HG03175 (cell line): ENCODE measurements at regions not wholly inside any gene's neighbourhood (a gene's known extent, or its start where the extent isn't known, plus 50 kb on each side); places are given as distances from the start of the nearest gene placed in this dataset.
"Not testable (repeated sequence)": the region's sequence is repeated elsewhere in the genome, so short reads cannot be mapped to it uniquely, and the experiment has no call there.

ENCODE experiments used
- ATAC-seq: cut with Tn5 transposase; IDR thresholded peaks from one replicate; pipeline ENCODE4 v1.9.1; 2021; ENCODE audit warnings: mild to moderate bottlenecking, moderate library complexity; ENCODE audit not compliant: unreplicated experiment

- no peak for ATAC-seq
Observed at GRCh38 chr9:104269996-104270963, 176.2 kb downstream of the SMC2 start.

DNA sequence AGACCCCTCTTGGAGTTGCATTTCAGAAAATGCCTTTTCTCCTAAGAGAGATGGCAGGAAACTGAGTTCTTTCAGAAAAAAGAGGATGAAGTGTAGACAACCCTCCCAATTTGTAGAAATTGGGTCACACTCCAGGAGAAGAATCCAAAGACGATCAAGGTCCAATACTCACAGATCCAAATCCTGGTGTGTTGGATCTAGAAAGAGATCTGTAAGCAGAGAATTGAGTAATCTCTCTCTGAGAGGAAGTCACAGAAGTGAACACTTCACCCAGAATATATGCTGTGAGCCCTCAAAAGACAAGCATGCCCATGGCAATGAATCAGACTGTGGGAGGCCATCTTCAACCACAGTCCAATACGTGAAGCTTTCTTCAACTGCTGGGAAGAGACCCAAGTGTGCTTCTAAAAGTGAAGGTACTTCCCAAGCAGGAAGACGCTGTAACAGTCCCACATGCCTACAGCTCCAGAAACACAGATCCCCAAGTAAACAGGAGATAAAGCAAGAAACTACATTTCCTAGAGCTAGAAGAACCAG lies 182.7 kb downstream of the SMC2 start:
- no peak for ATAC-seq

DNA sequence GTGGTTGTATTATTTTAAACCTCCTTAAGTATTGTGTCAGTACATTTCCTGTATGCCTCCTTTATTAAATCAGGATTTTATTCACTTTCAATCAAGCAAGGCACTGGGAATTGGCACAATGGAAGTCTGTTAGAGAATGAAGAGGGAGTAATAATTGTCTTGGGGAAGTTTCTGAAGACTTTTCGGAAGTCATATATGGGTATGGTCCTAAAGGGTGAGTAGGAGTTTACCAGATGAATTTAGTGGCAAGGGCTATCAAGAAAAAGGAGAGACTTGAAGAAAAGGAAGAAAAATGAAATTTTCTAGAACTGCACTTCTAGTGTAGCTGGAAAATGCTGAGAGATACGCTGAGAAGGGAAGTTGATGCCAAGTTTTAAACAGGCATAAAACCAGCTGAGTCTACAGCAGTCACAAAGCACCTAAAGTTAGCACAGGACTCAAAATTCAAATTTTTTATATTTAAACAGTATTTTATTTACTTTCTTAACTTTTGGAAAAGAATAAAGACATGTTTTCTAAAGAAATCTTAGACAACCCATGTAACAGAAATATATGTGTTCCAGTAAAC lies 184.9 kb downstream of the SMC2 start:
- ATAC-seq: no peak

DNA sequence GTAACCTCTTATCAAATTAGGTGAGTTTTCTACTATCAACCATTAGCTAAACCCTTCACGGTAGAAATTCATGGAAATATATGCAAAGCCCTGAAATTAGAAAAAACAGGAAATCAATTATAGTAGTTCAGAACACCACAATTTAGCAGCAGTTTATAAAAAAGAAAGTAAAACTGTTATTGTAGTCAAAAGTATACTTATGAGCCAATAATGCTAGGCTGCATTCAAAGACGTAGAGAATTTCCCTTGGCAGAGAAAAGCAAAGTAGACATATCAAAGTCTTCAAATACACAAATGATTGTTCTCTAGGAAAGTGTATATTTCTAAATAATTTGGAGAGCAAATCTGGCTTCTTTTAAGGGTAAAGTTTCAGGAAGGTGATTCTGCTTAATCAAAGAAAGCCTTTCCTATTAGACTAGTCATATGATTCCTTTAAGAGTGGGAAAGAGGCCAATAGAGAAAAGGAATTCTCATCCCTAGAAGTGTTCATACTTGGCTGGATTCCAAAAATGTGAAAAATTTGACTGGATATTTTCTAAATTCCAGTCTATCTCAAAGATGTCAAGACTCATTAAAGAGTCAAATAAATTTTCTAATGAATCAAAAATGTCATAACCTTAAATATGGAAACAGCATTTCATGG lies 185.5 kb downstream of the SMC2 start:
- ATAC-seq: no peak

DNA sequence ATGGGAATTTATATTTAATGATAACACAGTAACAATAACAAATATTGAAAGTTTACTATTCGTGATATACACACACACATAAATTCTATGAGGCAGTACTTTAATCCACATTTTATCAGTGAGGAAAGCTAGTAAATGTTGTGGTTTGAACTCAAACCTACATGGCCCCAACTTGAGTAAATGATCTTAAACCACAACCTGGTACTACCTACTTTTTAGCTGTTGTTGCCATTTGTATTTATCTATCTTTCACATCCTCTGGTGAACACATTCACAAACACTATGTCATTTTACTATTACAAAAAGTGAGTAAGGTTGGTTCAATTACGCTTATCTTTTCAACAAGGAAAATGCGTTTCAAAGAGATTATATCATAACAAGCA lies 186.1 kb downstream of the SMC2 start:
- no peak for ATAC-seq

DNA sequence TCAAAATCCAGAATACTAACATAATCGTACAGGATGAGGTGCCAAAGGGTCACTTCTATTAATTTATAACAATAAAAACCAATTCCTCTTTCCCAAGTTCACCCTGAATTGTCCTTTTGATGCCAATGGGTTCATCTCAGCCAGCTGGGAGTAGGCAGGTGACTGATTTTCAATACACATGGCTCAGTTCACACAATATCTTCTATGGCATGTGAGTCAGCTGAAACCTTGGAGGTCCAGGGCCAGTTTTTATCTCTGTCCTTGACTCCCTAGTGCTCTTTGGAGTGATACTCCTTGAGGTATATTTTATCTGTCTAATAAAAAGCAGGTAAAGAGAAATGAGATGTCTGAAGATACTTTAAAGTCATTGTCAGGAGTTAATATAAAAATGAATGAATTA lies 186.6 kb downstream of the SMC2 start:
- ATAC-seq: no peak

GRCh38 chr9:104286187-104286586 lies 192.1 kb downstream of the SMC2 start:
- no peak for ATAC-seq

GRCh38 chr9:104286799-104287198 lies 192.7 kb downstream of the SMC2 start:
- ATAC-seq: no peak

DNA sequence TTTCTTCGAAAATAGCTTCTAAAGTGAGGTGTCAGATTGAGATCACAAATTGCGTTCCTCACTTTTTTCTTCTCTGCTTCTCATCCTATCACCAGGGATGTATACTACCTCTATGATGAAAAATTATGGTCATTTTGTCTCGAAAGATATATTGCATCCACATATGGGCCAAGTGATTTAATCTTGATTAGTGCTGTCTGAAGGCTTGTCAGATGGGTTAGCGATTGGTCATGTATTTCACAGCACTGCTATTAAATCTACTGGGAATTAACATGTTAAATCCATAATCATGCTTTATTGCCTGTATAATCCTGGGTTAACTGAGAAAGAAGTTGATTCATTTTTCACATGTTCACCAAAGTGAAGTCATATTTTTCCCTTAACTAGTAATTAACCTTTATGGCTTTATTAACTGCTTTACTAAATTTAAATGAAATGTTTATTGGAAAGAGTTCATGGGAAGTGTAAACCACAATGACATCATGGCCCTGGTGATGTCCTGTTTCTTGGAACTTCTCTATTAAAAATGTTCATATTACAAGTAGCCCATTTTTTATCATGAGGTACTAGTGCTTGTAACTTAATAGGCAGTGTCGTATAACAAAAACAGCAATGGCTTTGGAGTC lies 193.3 kb downstream of the SMC2 start:
- ATAC-seq: no peak

DNA sequence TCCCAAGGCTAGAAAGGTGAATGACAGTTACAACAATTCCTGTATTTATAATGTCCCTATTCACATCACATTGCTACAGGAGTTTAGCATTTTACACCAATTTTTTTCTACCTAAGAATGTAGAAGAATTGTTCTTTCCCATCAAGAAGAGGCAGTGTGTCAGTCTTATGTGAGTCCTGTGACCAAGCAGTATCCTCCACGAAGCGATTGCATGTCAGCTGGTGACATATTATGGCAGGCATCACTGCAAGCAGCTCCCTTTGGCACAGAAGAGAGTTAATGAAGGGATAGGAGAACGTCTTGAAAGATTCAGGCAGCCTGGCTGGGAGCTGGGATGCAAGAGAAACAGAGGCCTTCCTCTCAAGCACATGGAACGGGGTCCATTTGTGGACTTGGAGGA lies 199.8 kb downstream of the SMC2 start:
- no peak for ATAC-seq

DNA sequence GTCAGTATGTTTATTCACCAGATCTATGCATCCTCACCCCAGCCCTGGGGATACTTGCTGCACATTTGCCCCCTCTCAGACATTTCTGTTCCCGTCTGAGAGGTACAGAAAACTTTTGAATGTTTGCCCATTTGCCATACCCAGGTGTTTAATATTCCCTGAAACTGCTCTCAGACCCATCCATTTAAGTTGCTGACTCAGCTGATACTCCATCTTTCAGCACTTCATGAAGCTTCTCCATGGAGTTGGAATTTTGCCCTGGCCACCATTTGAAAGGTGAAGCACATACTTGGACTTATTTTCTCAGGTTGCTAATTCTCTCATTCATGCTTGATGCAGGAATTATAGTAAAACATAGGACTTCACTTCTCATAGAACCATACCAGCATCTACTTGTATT lies 203.9 kb upstream of the OR13F1 start:
- ATAC-seq: no peak

- ATAC-seq: no peak
Observed at GRCh38 chr9:104301755-104302154, 202.3 kb upstream of the OR13F1 start.

GRCh38 chr9:104302775-104303174 lies 201.3 kb upstream of the OR13F1 start:
- no peak for ATAC-seq

- no peak for ATAC-seq
Observed at GRCh38 chr9:104304925-104305324, 199.1 kb upstream of the OR13F1 start.

DNA sequence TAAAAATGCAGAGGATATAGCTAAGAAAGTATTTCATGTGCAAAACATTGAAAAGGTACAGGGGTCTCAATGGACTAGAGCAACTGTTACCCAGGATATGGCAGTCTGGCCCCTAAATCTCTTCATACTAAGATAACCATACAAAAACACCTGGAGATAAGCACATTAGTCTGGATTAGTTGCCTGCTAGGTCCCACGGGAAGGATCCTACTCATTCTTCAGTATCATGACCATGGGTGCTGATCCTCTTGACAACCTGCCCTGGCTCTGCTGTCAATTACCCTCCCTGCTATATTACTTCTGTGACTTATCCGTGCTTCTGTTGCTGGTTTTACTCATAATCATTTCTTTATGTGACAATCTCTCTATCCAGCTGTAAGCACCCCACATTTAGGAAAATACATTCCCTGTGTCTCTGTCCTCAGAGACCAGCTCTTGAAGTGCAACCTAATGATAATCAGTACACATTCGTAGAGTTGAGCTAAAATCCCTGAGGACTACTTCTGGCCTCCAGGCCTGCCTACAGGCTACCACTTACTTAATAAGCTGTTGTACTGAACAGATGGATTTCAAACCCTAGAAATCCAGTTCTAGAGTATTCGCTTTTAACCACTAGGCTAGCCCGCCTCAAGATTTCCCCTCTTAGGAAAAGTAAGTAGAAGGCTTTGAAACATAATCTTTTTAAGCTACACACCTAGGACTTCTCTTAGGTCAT lies 190.5 kb upstream of the OR13F1 start:
- ATAC-seq: no peak

- not testable (repeated sequence) for ATAC-seq
Observed at GRCh38 chr9:104316201-104317009, 187.7 kb upstream of the OR13F1 start.

DNA sequence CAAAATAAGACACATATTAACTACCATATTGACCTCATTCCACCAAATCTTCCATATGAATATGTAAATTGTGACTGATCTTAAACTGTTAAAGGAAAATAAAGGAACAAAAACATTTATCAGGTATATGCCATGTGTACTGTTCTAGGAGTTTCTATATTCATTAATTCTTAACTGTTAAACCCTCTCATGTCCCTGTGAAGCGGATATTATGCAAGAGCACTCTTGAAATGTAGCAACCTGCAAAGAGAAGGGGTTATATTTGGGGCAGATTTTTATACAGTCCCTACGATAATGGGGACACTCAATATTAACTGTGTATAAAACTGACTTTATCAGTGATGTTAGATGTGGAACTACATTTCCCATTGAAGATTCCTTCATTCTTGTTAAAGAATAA lies 184.9 kb upstream of the OR13F1 start:
- no peak for ATAC-seq

GRCh38 chr9:104319685-104320084 lies 184.4 kb upstream of the OR13F1 start:
- ATAC-seq: no peak

GRCh38 chr9:104322596-104322995 lies 181.5 kb upstream of the OR13F1 start:
- no peak for ATAC-seq
